Spleen (tissue), 7 donors: ENCODE measurements at regions not wholly inside any gene's neighbourhood (a gene's known extent, or its start where the extent isn't known, plus 50 kb on each side); places are given as distances from the start of the nearest gene placed in this dataset.

ENCODE experiments used
- CTCF ChIP-seq, 11 experiments: fragments of 200-600 bp in 7 of 11; fragments of 450-650 bp in 4 of 11; sonication (generic) in 4 of 11; IDR thresholded peaks in 8 of 11; conservative IDR thresholded peaks in 3 of 11; 1 replicate in 7 of 11; 2 replicates in 4 of 11; pipeline versions ENCODE4 v1.4.0 to v1.8.0; 2016 to 2021; ENCODE audit warnings: antibody characterized with exemption in 11 of 11, inconsistent platforms in 4 of 11, mild to moderate bottlenecking in 1 of 11
- POLR2A ChIP-seq, 3 donors: fragments of 450-650 bp; IDR thresholded peaks; one replicate each; pipeline ENCODE4 v1.5.1; 2017; ENCODE audit warnings: antibody characterized with exemption in 3 of 3, mild to moderate bottlenecking in 1 of 3
- POLR2AphosphoS5 ChIP-seq, 3 donors: sonication (generic); formaldehyde crosslinking; IDR thresholded peaks; one replicate each; pipeline ENCODE4 v1.5.1; 2017; ENCODE audit warnings: antibody characterized with exemption in 3 of 3
- donor health status: DM: no; HTN: no; CAD: no; lungs with moderate emphysema.
- donor health status: DM: no; HTN: no; CAD: no.
- donor health status: DM: no; HTN: no; CAD: no.

- no peak for TF ChIP-seq CTCF (IDR thresholded peaks at IDR 0.05 in 8 of 11, conservative IDR thresholded peaks at IDR 0.05 in 3 of 11)
- TF ChIP-seq POLR2AphosphoS5 (IDR thresholded peaks at IDR 0.05), result no peak
- TF ChIP-seq POLR2A (IDR thresholded peaks at IDR 0.05), result no peak
Observed at GRCh38 chr5:83417884-83418283, 53.7 kb upstream of the VCAN start.
